Aorta (tissue), 5 donors: ENCODE measurements at regions not wholly inside any gene's neighbourhood (a gene's known extent, or its start where the extent isn't known, plus 50 kb on each side); places are given as distances from the start of the nearest gene placed in this dataset.

ENCODE experiments used
- ATAC-seq: fragments of 200-7000 bp; cut with Tn5 transposase; one replicate; pipeline ENCODE4 v1.9.1; 2022; ENCODE audit warnings: moderate library complexity; ENCODE audit not compliant: low FRiP score
- DNase-seq, 2 donors: peaks; one replicate each; pipeline ENCODE4 v3.0.0-alpha.2; 2020
- H3K27ac ChIP-seq, 2 donors: one replicate each; pipeline ENCODE4 v1.5.1; 2013; ENCODE audit warnings: low read length in 2 of 2, mild to moderate bottlenecking in 2 of 2, moderate library complexity in 2 of 2, control low read depth in 1 of 2, inconsistent platforms in 1 of 2, low read depth in 1 of 2
- H3K27me3 ChIP-seq, 2 donors: one replicate each; pipeline ENCODE4 v1.6.1; 2013; ENCODE audit warnings: control low read depth in 1 of 2, low read length in 1 of 2, mild to moderate bottlenecking in 1 of 2, moderate library complexity in 1 of 2; ENCODE audit not compliant: insufficient read depth in 2 of 2, control insufficient read depth in 1 of 2
- H3K36me3 ChIP-seq, 2 donors: one replicate each; pipeline ENCODE4 v1.6.1; 2013; ENCODE audit warnings: control low read depth in 1 of 2, low read length in 1 of 2, mild to moderate bottlenecking in 1 of 2; ENCODE audit not compliant: insufficient read depth in 2 of 2, control insufficient read depth in 1 of 2
- H3K4me1 ChIP-seq, 2 donors: one replicate each; pipeline ENCODE4 v1.6.1; 2013; ENCODE audit warnings: low read length in 2 of 2, control low read depth in 1 of 2, mild to moderate bottlenecking in 1 of 2, moderate library complexity in 1 of 2; ENCODE audit not compliant: insufficient read depth in 2 of 2, control insufficient read depth in 1 of 2
- H3K4me3 ChIP-seq, 2 donors: one replicate each; pipeline ENCODE4 v1.5.1; 2013; ENCODE audit warnings: low read length in 2 of 2, control low read depth in 1 of 2, mild to moderate bottlenecking in 1 of 2
- H3K9me3 ChIP-seq: one replicate; pipeline ENCODE4 v1.6.1; 2013; ENCODE audit warnings: mild to moderate bottlenecking, low read length; ENCODE audit not compliant: control insufficient read depth
- WGBS, 2 donors: extraction: QIAGEN DNeasy Blood & Tissue Kit; methylation state at CpG; one replicate each; pipeline ENCODE4 v1.1.7; 2013; 5-methylcytosine and 5-hydroxymethylcytosine counted together
- intact Hi-C, 2 donors: fragments of 100-400 bp; cut with DNase I; formaldehyde crosslinking; loops; one replicate each; pipeline versions ENCODE4 v1.14.2 to v1.15.0; 2022
- donor health status: healthy with polysubstance abuse.
- donor health status: Bipolar disorder and iron deficiency.
- donor health status: DM: no; HTN: no; CAD: no.
- donor health status: DM: no; HTN: no; CAD: no.
- donor health status: DM: yes; HTN: yes; CAD: no.

DNA sequence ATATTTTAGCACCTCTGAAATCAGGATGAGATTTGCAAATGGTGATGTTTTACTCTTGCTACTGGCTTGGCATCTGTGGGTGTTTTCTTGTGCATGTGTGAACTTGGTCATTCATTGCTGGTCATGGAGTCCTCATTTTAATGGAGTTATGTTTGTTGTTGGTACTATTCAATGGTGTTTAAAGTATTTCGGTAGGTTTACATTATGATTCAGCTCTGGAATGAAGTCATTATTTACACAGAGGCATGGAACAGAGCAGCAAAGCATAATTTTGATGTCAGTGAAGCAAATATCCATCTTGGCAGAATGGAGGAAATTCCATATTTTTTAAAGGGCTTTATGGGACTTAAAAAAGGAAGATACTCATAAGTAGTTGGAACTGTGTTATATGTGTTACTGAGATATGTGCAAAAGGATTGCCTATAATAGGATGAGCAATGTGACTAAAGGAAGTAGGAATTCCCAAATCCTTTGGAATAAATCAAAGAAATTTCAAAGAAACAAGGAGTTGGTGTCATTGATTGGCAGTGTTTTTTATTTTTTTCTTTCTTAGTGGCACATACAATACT, 147.4 kb downstream of the ACTBL2 start:
- no peak for ATAC-seq

DNA sequence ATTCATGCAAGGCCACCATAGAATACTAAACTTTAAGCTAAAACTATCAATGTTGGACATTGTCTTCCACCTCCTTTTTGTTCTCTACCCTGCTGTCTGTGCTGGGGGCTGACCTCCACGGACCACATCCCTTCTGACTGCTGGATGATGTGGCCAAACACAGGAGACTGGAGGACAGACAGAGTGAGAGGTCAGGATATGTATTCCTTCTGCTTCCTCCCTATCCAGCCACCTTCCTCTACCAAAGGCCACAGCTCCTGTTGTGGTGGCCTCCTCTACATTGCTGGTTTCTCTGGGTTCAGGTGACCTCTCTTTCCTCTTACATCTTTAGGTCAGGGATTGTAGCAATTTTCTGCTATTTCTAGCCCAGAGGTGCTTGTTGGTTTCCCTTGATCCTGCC, 148.1 kb downstream of the ACTBL2 start:
- Histone ChIP-seq H3K36me3 (no peaks in the 10 kb centered on the region), H3K9me3 (no peaks in the 10 kb centered on the region), H3K4me3 (no peak overlapping the region), H3K4me1 (peaks cover 3 to 5% of the 10 kb centered on the region in 2 donors), H3K27me3 (no peaks in the 10 kb centered on the region), H3K27ac (no peak overlapping the region)
- ATAC-seq (no peak), DNase-seq (no peak)
- intact Hi-C loops = no loop called here
- 72 to 79% methylated on average over 1 of the region's 1 CpG for WGBS, 2 donors

More for the DNA sequence above, 147.4 kb downstream of the ACTBL2 start:
- no peak overlapping the region for H3K4me3 ChIP-seq
- peaks cover 3 to 5% of the 10 kb centered on the region in 2 donors for H3K4me1 ChIP-seq
- no peak overlapping the region for H3K27ac ChIP-seq
- intact Hi-C loops = no loop called here
- 3 to 4% methylated on average over 1 of the region's 1 CpG for WGBS, 2 donors
- no peaks in the 10 kb centered on the region for H3K9me3 ChIP-seq
- H3K36me3 ChIP-seq = no peaks in the 10 kb centered on the region
- no peak for DNase-seq
- no peaks in the 10 kb centered on the region for H3K27me3 ChIP-seq

- intact Hi-C loops = no loop called here
- Histone ChIP-seq H3K36me3 (no peaks in the 10 kb centered on the region), H3K27ac (no peak overlapping the region), H3K4me3 (no peak overlapping the region), H3K4me1 (peaks cover 3 to 5% of the 10 kb centered on the region in 2 donors), H3K9me3 (no peaks in the 10 kb centered on the region), H3K27me3 (no peaks in the 10 kb centered on the region)
- DNase-seq (no peak), ATAC-seq (no peak)
- 4 to 9% methylated on average over 4 of the region's 4 CpGs for WGBS, 2 donors
Observed at GRCh38 chr5:57332361-57332760, 150.2 kb downstream of the ACTBL2 start.

- 27 to 41% methylated on average over 3 of the region's 3 CpGs for WGBS, 2 donors
- ATAC-seq (no peak), DNase-seq (no peak)
- H3K36me3 ChIP-seq = no peaks in the 10 kb centered on the region
- intact Hi-C loops = no loop called here
- peaks cover 2% of the 10 kb centered on the region in 2 donors for H3K4me1 ChIP-seq
- no peak overlapping the region for H3K27ac ChIP-seq
- H3K4me3 ChIP-seq = no peak overlapping the region
- H3K27me3 ChIP-seq = no peaks in the 10 kb centered on the region
- no peaks in the 10 kb centered on the region for H3K9me3 ChIP-seq
Observed at GRCh38 chr5:57327561-57328367, 153.9 kb downstream of the GPBP1 start.

GRCh38 chr5:57325678-57326397, 152.0 kb downstream of the GPBP1 start:
- DNase-seq (no peak), ATAC-seq (no peak)
- no peaks in the 10 kb centered on the region for H3K9me3 ChIP-seq
- H3K27me3 ChIP-seq = no peaks in the 10 kb centered on the region
- intact Hi-C loops = no loop called here
- H3K27ac ChIP-seq = no peak overlapping the region
- no peak overlapping the region for H3K4me3 ChIP-seq
- no peaks in the 10 kb centered on the region for H3K36me3 ChIP-seq
- 68 to 70% methylated on average over 3 to 4 of the region's 4 CpGs for WGBS, 2 donors
- H3K4me1 ChIP-seq = no peaks in the 10 kb centered on the region

DNA sequence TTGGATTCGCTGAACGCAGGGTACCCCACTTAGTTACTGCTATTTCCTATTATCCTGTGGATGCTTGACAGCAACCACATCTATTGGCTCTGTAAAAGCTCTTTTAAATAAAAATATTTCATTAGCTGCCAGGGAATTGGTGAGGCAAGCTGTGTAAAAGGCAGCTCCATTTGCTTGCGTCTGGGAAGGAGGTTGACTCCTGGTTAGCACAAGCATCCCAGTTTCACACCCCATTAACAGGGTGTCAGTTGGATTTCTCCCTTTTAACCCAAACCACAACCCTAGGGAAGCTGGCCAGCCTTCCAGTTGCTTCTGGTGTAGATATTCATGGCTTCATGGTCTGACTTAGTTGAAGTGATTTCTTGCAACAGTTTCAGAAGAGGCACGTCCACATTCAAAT, 151.0 kb downstream of the GPBP1 start:
- no peak for DNase-seq
- H3K27ac ChIP-seq = no peak overlapping the region
- WGBS, 2 donors = 71 to 72% methylated on average over 4 of the region's 4 CpGs
- no peak overlapping the region for H3K4me3 ChIP-seq
- no peak for ATAC-seq
- H3K9me3 ChIP-seq = no peaks in the 10 kb centered on the region
- intact Hi-C loops = no loop called here
- H3K36me3 ChIP-seq = no peaks in the 10 kb centered on the region
- no peaks in the 10 kb centered on the region for H3K27me3 ChIP-seq
- no peaks in the 10 kb centered on the region for H3K4me1 ChIP-seq

GRCh38 chr5:57324181-57324580, 150.3 kb downstream of the GPBP1 start:
- H3K36me3 ChIP-seq = no peaks in the 10 kb centered on the region
- no peak overlapping the region for H3K4me3 ChIP-seq
- intact Hi-C loops = no loop called here
- no peak overlapping the region for H3K27ac ChIP-seq
- no peaks in the 10 kb centered on the region for H3K9me3 ChIP-seq
- no peaks in the 10 kb centered on the region for H3K4me1 ChIP-seq
- DNase-seq (no peak), ATAC-seq (no peak)
- no peaks in the 10 kb centered on the region for H3K27me3 ChIP-seq
- 64 to 65% methylated on average over 4 of the region's 4 CpGs for WGBS, 2 donors

- Histone ChIP-seq H3K27ac (no peak overlapping the region), H3K9me3 (no peaks in the 10 kb centered on the region), H3K4me3 (no peak overlapping the region), H3K27me3 (no peaks in the 10 kb centered on the region), H3K4me1 (no peaks in the 10 kb centered on the region), H3K36me3 (no peaks in the 10 kb centered on the region)
- no peak for ATAC-seq
- DNase-seq = no peak
- WGBS, 2 donors = 81 to 84% methylated on average over 6 of the region's 6 CpGs
- intact Hi-C loops = no loop called here
Observed at GRCh38 chr5:57320582-57320981, 146.7 kb downstream of the GPBP1 start.
